ENCODE measurements at regions not wholly inside any gene's neighbourhood (a gene's known extent, or its start where the extent isn't known, plus 50 kb on each side); places are given as distances from the start of the nearest gene placed in this dataset.

- Histone ChIP-seq H3K4me1 (ENCODE audit: control insufficient read depth in 1 of 2, insufficient read depth in 2 of 2, low read depth in 1 of 2, low read length in 1 of 2) (no peaks in the 10 kb centered on the region), H4K20me1 (ENCODE audit: insufficient read depth) (no peaks in the 10 kb centered on the region), H3K36me3 (replicated peaks in 1 of 2; ENCODE audit: control insufficient read depth in 1 of 2, insufficient read depth in 2 of 2, low read length in 1 of 2) (no peaks in the 10 kb centered on the region), H3K79me2 (ENCODE audit: insufficient read depth) (no peaks in the 10 kb centered on the region), H3K9ac (no peak overlapping the region), H3K9me3 (no peaks in the 10 kb centered on the region; the same call in 1 of the 2 replicates), H3F3A (replicated peaks; ENCODE audit: insufficient read depth) (no peaks in the 10 kb centered on the region), H3K27ac (ENCODE audit: low read depth in 2 of 2, low read length in 1 of 2) (no peak overlapping the region), H3K4me3 (ENCODE audit: low read depth in 2 of 2, low read length in 1 of 2) (no peak overlapping the region), H2AFZ (ENCODE audit: low read depth) (no peak overlapping the region), H3K4me2 (no peak overlapping the region), H3K9me2 (no peaks in the 10 kb centered on the region), H3K27me3 (ENCODE audit: insufficient read depth) (no peaks in the 10 kb centered on the region)
- no peak for DNase-seq
- POLR2A ChIA-PET: no interaction called here
- TF ChIP-seq EZH2phosphoT487 (IDR thresholded peaks at IDR 0.05; ENCODE audit: borderline replicate concordance, low read depth) (no peak), ZBTB33 (IDR thresholded peaks at IDR 0.05; ENCODE audit: borderline replicate concordance, low read depth) (no peak), CHD2 (IDR thresholded peaks at IDR 0.05; ENCODE audit: low read length, partially characterized antibody) (no peak), PBX3 (IDR thresholded peaks at IDR 0.05) (no peak), FOSL2 (IDR thresholded peaks at IDR 0.05; ENCODE audit: borderline replicate concordance, low read depth) (no peak), JUND (IDR thresholded peaks at IDR 0.05) (no peak), NFIC (IDR thresholded peaks at IDR 0.05; ENCODE audit: borderline replicate concordance) (no peak), MXI1 (IDR thresholded peaks at IDR 0.05; ENCODE audit: low read depth, low read length) (no peak)
- CTCF ChIA-PET: no interaction called here
Observed at GRCh38 chr4:116522922-116523321, 562.5 kb downstream of the TRAM1L1 start.

DNA sequence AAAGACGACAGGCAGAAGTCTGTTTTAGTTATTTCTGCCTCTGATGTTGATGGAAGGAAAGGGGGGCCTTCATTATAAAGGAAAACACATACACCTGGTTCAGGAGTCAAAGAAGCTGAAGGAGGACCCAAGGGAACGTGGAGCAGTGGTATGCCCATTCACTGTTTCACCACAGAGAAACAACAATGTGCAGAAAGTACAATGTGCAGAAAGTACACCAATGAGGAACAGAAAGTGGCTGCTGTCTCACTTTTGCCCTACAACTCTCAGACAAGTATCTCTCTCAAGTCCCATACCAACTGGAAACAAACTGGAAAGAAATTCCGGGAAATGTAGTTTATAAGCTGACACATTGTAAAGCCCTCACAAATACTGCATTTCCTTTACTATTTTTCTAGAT lies 564.5 kb downstream of the TRAM1L1 start:
- ChIA-PET CTCF (no interaction called here), POLR2A (no interaction called here)
- WGBS (ENCODE audit: low lambda C conversion rate): 46% methylated on average over 3 of the region's 3 CpGs
- Histone ChIP-seq H3K4me2 (no peak overlapping the region), H4K20me1 (ENCODE audit: insufficient read depth) (no peaks in the 10 kb centered on the region), H3K4me3 (ENCODE audit: low read depth in 2 of 2, low read length in 1 of 2) (no peak overlapping the region), H2AFZ (ENCODE audit: low read depth) (no peak overlapping the region), H3K27me3 (ENCODE audit: insufficient read depth) (no peaks in the 10 kb centered on the region), H3K79me2 (ENCODE audit: insufficient read depth) (no peaks in the 10 kb centered on the region), H3K9me3 (no peaks in the 10 kb centered on the region; the same call in 1 of the 2 replicates), H3K9me2 (no peaks in the 10 kb centered on the region), H3K27ac (ENCODE audit: low read depth in 2 of 2, low read length in 1 of 2) (no peak overlapping the region), H3K9ac (no peak overlapping the region), H3K36me3 (replicated peaks in 1 of 2; ENCODE audit: control insufficient read depth in 1 of 2, insufficient read depth in 2 of 2, low read length in 1 of 2) (no peaks in the 10 kb centered on the region), H3K4me1 (ENCODE audit: control insufficient read depth in 1 of 2, insufficient read depth in 2 of 2, low read depth in 1 of 2, low read length in 1 of 2) (no peaks in the 10 kb centered on the region), H3F3A (replicated peaks; ENCODE audit: insufficient read depth) (no peaks in the 10 kb centered on the region)
- DNase-seq: no peak
- TF ChIP-seq RCOR1 (IDR thresholded peaks at IDR 0.05; ENCODE audit: low read length) (no peak), GABPA (IDR thresholded peaks at IDR 0.05; ENCODE audit: low read depth) (no peak)
- TF ChIP-seq, protein P1, sequence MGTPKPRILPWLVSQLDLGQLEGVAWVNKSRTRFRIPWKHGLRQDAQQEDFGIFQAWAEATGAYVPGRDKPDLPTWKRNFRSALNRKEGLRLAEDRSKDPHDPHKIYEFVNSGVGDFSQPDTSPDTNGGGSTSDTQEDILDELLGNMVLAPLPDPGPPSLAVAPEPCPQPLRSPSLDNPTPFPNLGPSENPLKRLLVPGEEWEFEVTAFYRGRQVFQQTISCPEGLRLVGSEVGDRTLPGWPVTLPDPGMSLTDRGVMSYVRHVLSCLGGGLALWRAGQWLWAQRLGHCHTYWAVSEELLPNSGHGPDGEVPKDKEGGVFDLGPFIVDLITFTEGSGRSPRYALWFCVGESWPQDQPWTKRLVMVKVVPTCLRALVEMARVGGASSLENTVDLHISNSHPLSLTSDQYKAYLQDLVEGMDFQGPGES (IDR thresholded peaks at IDR 0.05; ENCODE audit: low read depth, low read length): no peak
